HL-60 (cell line): ENCODE measurements at regions not wholly inside any gene's neighbourhood (a gene's known extent, or its start where the extent isn't known, plus 50 kb on each side); places are given as distances from the start of the nearest gene placed in this dataset.
"Not testable (repeated sequence)": the region's sequence is repeated elsewhere in the genome, so short reads cannot be mapped to it uniquely, and the experiment has no call there.

Source experiments
- POLR2AphosphoS5 ChIP-seq: IDR thresholded peaks from 2 replicates; pipeline ENCODE4 v1.6.1; 2012; ENCODE audit warnings: low read depth
- TF ChIP-seq, protein P1 (sequence below): IDR thresholded peaks from one replicate; pipeline ENCODE4 v1.5.1; 2011; ENCODE audit warnings: low read length, control low read depth, inconsistent platforms; ENCODE audit not compliant: insufficient read depth

- not testable (repeated sequence) for TF ChIP-seq POLR2AphosphoS5
- TF ChIP-seq, protein P1, sequence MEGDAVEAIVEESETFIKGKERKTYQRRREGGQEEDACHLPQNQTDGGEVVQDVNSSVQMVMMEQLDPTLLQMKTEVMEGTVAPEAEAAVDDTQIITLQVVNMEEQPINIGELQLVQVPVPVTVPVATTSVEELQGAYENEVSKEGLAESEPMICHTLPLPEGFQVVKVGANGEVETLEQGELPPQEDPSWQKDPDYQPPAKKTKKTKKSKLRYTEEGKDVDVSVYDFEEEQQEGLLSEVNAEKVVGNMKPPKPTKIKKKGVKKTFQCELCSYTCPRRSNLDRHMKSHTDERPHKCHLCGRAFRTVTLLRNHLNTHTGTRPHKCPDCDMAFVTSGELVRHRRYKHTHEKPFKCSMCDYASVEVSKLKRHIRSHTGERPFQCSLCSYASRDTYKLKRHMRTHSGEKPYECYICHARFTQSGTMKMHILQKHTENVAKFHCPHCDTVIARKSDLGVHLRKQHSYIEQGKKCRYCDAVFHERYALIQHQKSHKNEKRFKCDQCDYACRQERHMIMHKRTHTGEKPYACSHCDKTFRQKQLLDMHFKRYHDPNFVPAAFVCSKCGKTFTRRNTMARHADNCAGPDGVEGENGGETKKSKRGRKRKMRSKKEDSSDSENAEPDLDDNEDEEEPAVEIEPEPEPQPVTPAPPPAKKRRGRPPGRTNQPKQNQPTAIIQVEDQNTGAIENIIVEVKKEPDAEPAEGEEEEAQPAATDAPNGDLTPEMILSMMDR: not testable (repeated sequence)
These were observed 110.9 kb downstream of the OLIG3 start for GRCh38 chr6:137383287-137383686.
